ENCODE measurements at regions not wholly inside any gene's neighbourhood (a gene's known extent, or its start where the extent isn't known, plus 50 kb on each side); places are given as distances from the start of the nearest gene placed in this dataset.

- Histone ChIP-seq H3K27me3 (no peaks in the 10 kb centered on the region), H3K4me3 (no peak overlapping the region), H3K27ac (no peak overlapping the region), H3K4me1 (no peaks in the 10 kb centered on the region), H3K9me3 (no peaks in the 10 kb centered on the region), H3K36me3 (no peaks in the 10 kb centered on the region)
- no peak for TF ChIP-seq POLR2AphosphoS5 (IDR thresholded peaks at IDR 0.05; ENCODE audit: insufficient read depth in 1 of 2, low read depth in 1 of 2)
- TF ChIP-seq CTCF (IDR thresholded peaks at IDR 0.05): no peak
- TF ChIP-seq POLR2A (IDR thresholded peaks at IDR 0.05): no peak
- intact Hi-C loops (cut with DNase I): no loop called here
- no peak for DNase-seq (ENCODE audit: extremely low spot score in 2 of 2)
These were observed 1181.4 kb downstream of the ROBO2 start for GRCh38 chr3:78221300-78221699.

GRCh38 chr3:78221796-78222195 is 1181.9 kb downstream of the ROBO2 start:
- no peak overlapping the region for H3K27ac ChIP-seq
- no peak for DNase-seq (ENCODE audit: extremely low spot score in 2 of 2)
- TF ChIP-seq CTCF (IDR thresholded peaks at IDR 0.05): no peak
- no peak for TF ChIP-seq POLR2AphosphoS5 (IDR thresholded peaks at IDR 0.05; ENCODE audit: insufficient read depth in 1 of 2, low read depth in 1 of 2)
- no peak for TF ChIP-seq POLR2A (IDR thresholded peaks at IDR 0.05)
- H3K4me3 ChIP-seq: no peak overlapping the region
- H3K9me3 ChIP-seq: no peaks in the 10 kb centered on the region
- H3K27me3 ChIP-seq: no peaks in the 10 kb centered on the region
- H3K36me3 ChIP-seq: no peaks in the 10 kb centered on the region
- intact Hi-C loops (cut with DNase I): no loop called here
- H3K4me1 ChIP-seq: no peaks in the 10 kb centered on the region

GRCh38 chr3:78235841-78236240 is 1195.9 kb downstream of the ROBO2 start:
- H3K27ac ChIP-seq: no peak overlapping the region
- TF ChIP-seq POLR2AphosphoS5 (IDR thresholded peaks at IDR 0.05; ENCODE audit: insufficient read depth in 1 of 2, low read depth in 1 of 2): no peak
- no peak for TF ChIP-seq CTCF (IDR thresholded peaks at IDR 0.05)
- TF ChIP-seq POLR2A (IDR thresholded peaks at IDR 0.05): no peak
- no peaks in the 10 kb centered on the region for H3K27me3 ChIP-seq
- peaks cover 3% of the 10 kb centered on the region for H3K9me3 ChIP-seq
- intact Hi-C loops (cut with DNase I): no loop called here
- H3K4me3 ChIP-seq: no peak overlapping the region
- no peaks in the 10 kb centered on the region for H3K36me3 ChIP-seq
- no peaks in the 10 kb centered on the region for H3K4me1 ChIP-seq
- DNase-seq (ENCODE audit: extremely low spot score in 2 of 2): no peak

GRCh38 chr3:78238811-78239210 is 1198.9 kb downstream of the ROBO2 start:
- intact Hi-C loops (cut with DNase I): no loop called here
- TF ChIP-seq POLR2AphosphoS5 (IDR thresholded peaks at IDR 0.05; ENCODE audit: insufficient read depth in 1 of 2, low read depth in 1 of 2): no peak
- no peak for TF ChIP-seq CTCF (IDR thresholded peaks at IDR 0.05)
- no peak for TF ChIP-seq POLR2A (IDR thresholded peaks at IDR 0.05)
- peaks cover 6% of the 10 kb centered on the region for H3K9me3 ChIP-seq

GRCh38 chr3:78242724-78243123 is 1202.8 kb downstream of the ROBO2 start:
- DNase-seq (ENCODE audit: extremely low spot score in 2 of 2): no peak
- Histone ChIP-seq H3K27me3 (no peaks in the 10 kb centered on the region), H3K9me3 (peaks cover 6% of the 10 kb centered on the region), H3K4me3 (no peak overlapping the region), H3K4me1 (no peaks in the 10 kb centered on the region), H3K36me3 (no peaks in the 10 kb centered on the region), H3K27ac (no peak overlapping the region)
- intact Hi-C loops (cut with DNase I): no loop called here
- no peak for TF ChIP-seq CTCF (IDR thresholded peaks at IDR 0.05)
- TF ChIP-seq POLR2AphosphoS5 (IDR thresholded peaks at IDR 0.05; ENCODE audit: insufficient read depth in 1 of 2, low read depth in 1 of 2): no peak
- TF ChIP-seq POLR2A (IDR thresholded peaks at IDR 0.05): no peak

More at GRCh38 chr3:78238811-78239210, 1198.9 kb downstream of the ROBO2 start:
- Histone ChIP-seq H3K27me3 (no peaks in the 10 kb centered on the region), H3K4me1 (no peaks in the 10 kb centered on the region), H3K27ac (no peak overlapping the region), H3K36me3 (no peaks in the 10 kb centered on the region), H3K4me3 (no peak overlapping the region)
- no peak for DNase-seq (ENCODE audit: extremely low spot score in 2 of 2)

Data from vagina (tissue), 2 donors.